ENCODE measurements at regions not wholly inside any gene's neighbourhood (a gene's known extent, or its start where the extent isn't known, plus 50 kb on each side); places are given as distances from the start of the nearest gene placed in this dataset.

GRCh38 chr2:18167871-18168270 is 289.4 kb downstream of the KCNS3 start:
- Histone ChIP-seq H3K9me3 (ENCODE audit: control insufficient read depth, insufficient read depth, low read depth, low read length) (no peaks in the 10 kb centered on the region), H3K27ac (ENCODE audit: insufficient read depth, low read length) (no peak overlapping the region), H3K4me2 (ENCODE audit: extremely low read depth, insufficient read depth, low read length) (no peak overlapping the region), H2AFZ (ENCODE audit: low read length) (no peak overlapping the region), H4K20me1 (ENCODE audit: control insufficient read depth, extremely low read depth, insufficient read depth, low read length) (no peaks in the 10 kb centered on the region), H3K9ac (ENCODE audit: insufficient read depth, low read length) (no peak overlapping the region), H3K4me3 (replicated peaks in 1 of 4; ENCODE audit: control extremely low read depth in 1 of 4, insufficient read depth in 1 of 4, low read depth in 3 of 4, low read length in 4 of 4) (no peak overlapping the region), H3K36me3 (ENCODE audit: control insufficient read depth, insufficient read depth, low read length) (no peaks in the 10 kb centered on the region), H3K79me2 (ENCODE audit: control insufficient read depth, insufficient read depth, low read length) (no peaks in the 10 kb centered on the region), H3K27me3 (ENCODE audit: control insufficient read depth, insufficient read depth, low read length) (no peaks in the 10 kb centered on the region), H3K4me1 (ENCODE audit: control insufficient read depth, extremely low read depth, insufficient read depth, low read length) (peaks cover 3% of the 10 kb centered on the region)
- TF ChIP-seq CTCF (conservative IDR thresholded peaks at IDR 0.05 in 1 of 2, IDR thresholded peaks at IDR 0.05 in 1 of 2; ENCODE audit: low read depth in 1 of 2, low read length in 2 of 2), result no peak
- no peak for TF ChIP-seq EZH2 (IDR thresholded peaks at IDR 0.05; ENCODE audit: low read length, missing control alignments)
- DNase-seq (ENCODE audit: low read depth in 2 of 2), result peak in 1 of 2 donors; percentile 58

GRCh38 chr2:18161681-18162080 is 283.2 kb downstream of the KCNS3 start:
- no peaks in the 10 kb centered on the region for H3K27me3 ChIP-seq (ENCODE audit: control insufficient read depth, insufficient read depth, low read length)
- H3K9ac ChIP-seq (ENCODE audit: insufficient read depth, low read length), result no peak overlapping the region
- H4K20me1 ChIP-seq (ENCODE audit: control insufficient read depth, extremely low read depth, insufficient read depth, low read length), result no peaks in the 10 kb centered on the region
- TF ChIP-seq EZH2 (IDR thresholded peaks at IDR 0.05; ENCODE audit: low read length, missing control alignments) (no peak), CTCF (conservative IDR thresholded peaks at IDR 0.05 in 1 of 2, IDR thresholded peaks at IDR 0.05 in 1 of 2; ENCODE audit: low read depth in 1 of 2, low read length in 2 of 2) (no peak)
- no peak overlapping the region for H2AFZ ChIP-seq (ENCODE audit: low read length)
- DNase-seq (ENCODE audit: low read depth in 2 of 2), result no peak
- no peaks in the 10 kb centered on the region for H3K4me1 ChIP-seq (ENCODE audit: control insufficient read depth, extremely low read depth, insufficient read depth, low read length)
- H3K36me3 ChIP-seq (ENCODE audit: control insufficient read depth, insufficient read depth, low read length), result no peaks in the 10 kb centered on the region
- H3K27ac ChIP-seq (ENCODE audit: insufficient read depth, low read length), result no peak overlapping the region
- H3K4me3 ChIP-seq (replicated peaks in 1 of 4; ENCODE audit: control extremely low read depth in 1 of 4, insufficient read depth in 1 of 4, low read depth in 3 of 4, low read length in 4 of 4), result no peak overlapping the region
- H3K79me2 ChIP-seq (ENCODE audit: control insufficient read depth, insufficient read depth, low read length), result no peaks in the 10 kb centered on the region
- no peak overlapping the region for H3K4me2 ChIP-seq (ENCODE audit: extremely low read depth, insufficient read depth, low read length)
- no peaks in the 10 kb centered on the region for H3K9me3 ChIP-seq (ENCODE audit: control insufficient read depth, insufficient read depth, low read depth, low read length)

GRCh38 chr2:18159896-18160295 is 281.4 kb downstream of the KCNS3 start:
- H3K79me2 ChIP-seq (ENCODE audit: control insufficient read depth, insufficient read depth, low read length), result no peaks in the 10 kb centered on the region
- no peaks in the 10 kb centered on the region for H3K9me3 ChIP-seq (ENCODE audit: control insufficient read depth, insufficient read depth, low read depth, low read length)
- H3K27ac ChIP-seq (ENCODE audit: insufficient read depth, low read length), result no peak overlapping the region
- H4K20me1 ChIP-seq (ENCODE audit: control insufficient read depth, extremely low read depth, insufficient read depth, low read length), result no peaks in the 10 kb centered on the region
- no peak overlapping the region for H3K9ac ChIP-seq (ENCODE audit: insufficient read depth, low read length)
- DNase-seq (ENCODE audit: low read depth in 2 of 2), result no peak
- H3K27me3 ChIP-seq (ENCODE audit: control insufficient read depth, insufficient read depth, low read length), result no peaks in the 10 kb centered on the region
- TF ChIP-seq CTCF (conservative IDR thresholded peaks at IDR 0.05 in 1 of 2, IDR thresholded peaks at IDR 0.05 in 1 of 2; ENCODE audit: low read depth in 1 of 2, low read length in 2 of 2) (no peak), EZH2 (IDR thresholded peaks at IDR 0.05; ENCODE audit: low read length, missing control alignments) (no peak)
- H3K4me1 ChIP-seq (ENCODE audit: control insufficient read depth, extremely low read depth, insufficient read depth, low read length), result no peaks in the 10 kb centered on the region
- no peak overlapping the region for H3K4me2 ChIP-seq (ENCODE audit: extremely low read depth, insufficient read depth, low read length)
- H3K4me3 ChIP-seq (replicated peaks in 1 of 4; ENCODE audit: control extremely low read depth in 1 of 4, insufficient read depth in 1 of 4, low read depth in 3 of 4, low read length in 4 of 4), result no peak overlapping the region
- no peaks in the 10 kb centered on the region for H3K36me3 ChIP-seq (ENCODE audit: control insufficient read depth, insufficient read depth, low read length)
- peak overlapping the region; percentile 13 for H2AFZ ChIP-seq (ENCODE audit: low read length)

Measured in fibroblast of lung (primary cell).